H9 (cell line): ENCODE measurements at regions not wholly inside any gene's neighbourhood (a gene's known extent, or its start where the extent isn't known, plus 50 kb on each side); places are given as distances from the start of the nearest gene placed in this dataset.

Experiments
- DNase-seq: peaks from one replicate; pipeline ENCODE4 v3.0.0-alpha.2; 2017
- H2AFZ ChIP-seq: one replicate; pipeline ENCODE4 v1.6.1; 2013; ENCODE audit warnings: mild to moderate bottlenecking, low read length, control low read depth, moderate library complexity
- H2AK5ac ChIP-seq: 2 replicates; pipeline ENCODE4 v1.6.1; 2013; ENCODE audit warnings: low read length, control low read depth, mixed read lengths; ENCODE audit not compliant: insufficient read length
- H2BK120ac ChIP-seq: one replicate; pipeline ENCODE4 v1.6.1; 2013; ENCODE audit warnings: low read depth, mild to moderate bottlenecking, low read length, control low read depth, inconsistent platforms; ENCODE audit not compliant: poor library complexity, severe bottlenecking
- H2BK12ac ChIP-seq: 2 replicates; pipeline ENCODE4 v1.6.1; 2013; ENCODE audit warnings: low read length, control low read depth, mixed read lengths, low read depth; ENCODE audit not compliant: insufficient read length
- H2BK15ac ChIP-seq: 2 replicates; pipeline ENCODE4 v1.6.1; 2013; ENCODE audit warnings: low read depth, low read length, control low read depth
- H2BK20ac ChIP-seq: one replicate; pipeline ENCODE4 v1.6.1; 2013; ENCODE audit warnings: low read depth, mild to moderate bottlenecking, low read length, control low read depth, inconsistent platforms; ENCODE audit not compliant: poor library complexity, severe bottlenecking
- H2BK5ac ChIP-seq: 2 replicates; pipeline ENCODE4 v1.6.1; 2013; ENCODE audit warnings: low read length, control low read depth, mixed read lengths; ENCODE audit not compliant: insufficient read length
- H3K14ac ChIP-seq: 2 replicates; pipeline ENCODE4 v1.6.1; 2013; ENCODE audit warnings: low read length, control low read depth; ENCODE audit not compliant: insufficient read depth
- H3K18ac ChIP-seq: 2 replicates; pipeline ENCODE4 v1.6.1; 2013; ENCODE audit warnings: low read depth, mild to moderate bottlenecking, mixed read lengths, low read length, control low read depth; ENCODE audit not compliant: insufficient read length
- H3K23ac ChIP-seq: 2 replicates; pipeline ENCODE4 v1.6.1; 2013; ENCODE audit warnings: low read length, control low read depth, mixed read lengths, low read depth; ENCODE audit not compliant: insufficient read length
- H3K23me2 ChIP-seq: 2 replicates; pipeline ENCODE4 v1.6.1; 2013; ENCODE audit warnings: low read depth, mild to moderate bottlenecking, mixed read lengths, low read length, control low read depth; ENCODE audit not compliant: insufficient read length, poor library complexity, severe bottlenecking
- H3K27ac ChIP-seq: 2 replicates; pipeline ENCODE4 v1.5.1; 2013; ENCODE audit warnings: low read length, control low read depth, mixed read lengths, low read depth; ENCODE audit not compliant: insufficient read length
- H3K27me3 ChIP-seq: 2 replicates; pipeline ENCODE4 v1.6.1; 2013; ENCODE audit warnings: low read length, control low read depth, inconsistent platforms; ENCODE audit not compliant: insufficient read depth
- H3K4ac ChIP-seq: 2 replicates; pipeline ENCODE4 v1.6.1; 2013; ENCODE audit warnings: low read depth, mild to moderate bottlenecking, control low read depth, inconsistent platforms, low read length, moderate library complexity
- H3K4me1 ChIP-seq: 2 replicates; pipeline ENCODE4 v1.6.1; 2013; ENCODE audit warnings: low read length, control low read depth, inconsistent platforms; ENCODE audit not compliant: insufficient read depth
- H3K4me2 ChIP-seq: 2 replicates; pipeline ENCODE4 v1.6.1; 2013; ENCODE audit warnings: low read length, control low read depth, mixed read lengths; ENCODE audit not compliant: insufficient read length, insufficient read depth
- H3K56ac ChIP-seq: 2 replicates; pipeline ENCODE4 v1.6.1; 2013; ENCODE audit warnings: low read depth, mild to moderate bottlenecking, mixed read lengths, low read length, control low read depth; ENCODE audit not compliant: insufficient read length
- H3K79me1 ChIP-seq: 2 replicates; pipeline ENCODE4 v1.6.1; 2013; ENCODE audit warnings: low read depth, mild to moderate bottlenecking, moderate library complexity, low read length, control low read depth, inconsistent platforms; ENCODE audit not compliant: insufficient read depth, poor library complexity, severe bottlenecking
- H3K79me2 ChIP-seq: 2 replicates; pipeline ENCODE4 v1.6.1; 2013; ENCODE audit warnings: low read length, control low read depth, inconsistent platforms; ENCODE audit not compliant: insufficient read depth
- H3K9ac ChIP-seq: 2 replicates; pipeline ENCODE4 v1.6.1; 2013; ENCODE audit warnings: low read length, control low read depth, mixed read lengths; ENCODE audit not compliant: insufficient read length; ENCODE audit errors: extremely low read depth
- H3K9me3 ChIP-seq: one replicate; pipeline ENCODE4 v1.6.1; 2013; ENCODE audit warnings: low read depth, low read length, inconsistent platforms; ENCODE audit not compliant: control insufficient read depth
- H3T11ph ChIP-seq: one replicate; pipeline ENCODE4 v1.6.1; 2013; ENCODE audit warnings: mild to moderate bottlenecking, low read length, control low read depth, inconsistent platforms
- H4K20me1 ChIP-seq: one replicate; pipeline ENCODE4 v1.6.1; 2013; ENCODE audit not compliant: control insufficient read depth, insufficient read length, insufficient read depth
- H4K5ac ChIP-seq: 2 replicates; pipeline ENCODE4 v1.6.1; 2013; ENCODE audit warnings: low read depth, mild to moderate bottlenecking, mixed read lengths, low read length, control low read depth; ENCODE audit not compliant: insufficient read length
- H4K8ac ChIP-seq: replicated peaks from 2 replicates; pipeline ENCODE4 v1.6.1; 2013; ENCODE audit warnings: low read length, control low read depth, mixed read lengths, low read depth; ENCODE audit not compliant: insufficient read length
- H4K91ac ChIP-seq: 2 replicates; pipeline ENCODE4 v1.6.1; 2013; ENCODE audit warnings: low read depth, mild to moderate bottlenecking, moderate library complexity, mixed read lengths, low read length, control low read depth; ENCODE audit not compliant: insufficient read length
- H3K27ac Mint-ChIP-seq, 3 experiments: 2 replicates in 2 of 3; 3 replicates in 1 of 3; pipeline ENCODE4 v1.8.0; 2020 to 2021; ENCODE audit warnings: mixed read lengths in 3 of 3, mild to moderate bottlenecking in 1 of 3, moderate library complexity in 1 of 3
- H3K27me3 Mint-ChIP-seq: 2 replicates; pipeline ENCODE4 v1.8.0; 2021; ENCODE audit warnings: low read depth, mild to moderate bottlenecking, moderate library complexity, mixed read lengths
- H3K36me3 Mint-ChIP-seq, 3 experiments: 2 replicates in 2 of 3; 3 replicates in 1 of 3; pipeline ENCODE4 v1.8.0; 2020 to 2021; ENCODE audit warnings: low read depth in 3 of 3, mixed read lengths in 3 of 3; ENCODE audit not compliant: insufficient read depth in 1 of 3
- H3K4me1 Mint-ChIP-seq, 2 experiments: 2 replicates each; pipeline ENCODE4 v1.8.0; 2020; ENCODE audit warnings: mixed read lengths in 2 of 2
- H3K4me3 Mint-ChIP-seq, 2 experiments: 2 replicates in 1 of 2; 3 replicates in 1 of 2; pipeline ENCODE4 v1.8.0; 2020 to 2021; ENCODE audit warnings: mild to moderate bottlenecking in 2 of 2, mixed read lengths in 2 of 2, moderate library complexity in 1 of 2
- H3K9me3 Mint-ChIP-seq, 2 experiments: 2 replicates in 1 of 2; 3 replicates in 1 of 2; pipeline ENCODE4 v1.8.0; 2020; ENCODE audit warnings: mild to moderate bottlenecking in 2 of 2, mixed read lengths in 2 of 2, moderate library complexity in 1 of 2
- TF ChIP-seq, protein P1 (sequence below): fragments of 200-600 bp; sonication (generic); conservative IDR thresholded peaks from 3 replicates; pipeline ENCODE4 v1.8.0; 2021; ENCODE audit warnings: antibody characterized with exemption, mild to moderate bottlenecking

DNA sequence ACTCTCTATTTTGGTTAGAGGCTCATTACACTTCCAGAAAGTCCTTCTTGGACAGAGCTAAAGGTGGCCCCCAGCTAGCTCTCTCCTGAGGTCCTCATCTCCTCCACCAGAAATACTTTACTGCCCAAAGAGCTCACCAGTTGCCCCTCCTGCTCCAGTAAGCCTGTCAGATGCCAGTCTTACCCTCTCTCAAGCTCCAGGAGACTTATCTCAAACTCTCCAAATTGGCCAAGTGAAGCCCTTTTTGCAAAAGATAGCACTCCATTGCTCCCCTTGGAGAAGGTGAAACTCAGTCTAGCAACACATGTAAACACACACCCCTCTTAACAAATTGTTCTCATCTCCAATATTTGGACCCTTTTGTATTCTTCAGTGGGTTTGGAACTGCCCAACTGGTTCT, 128.5 kb downstream of the ZNF330 start:
- Histone ChIP-seq H2BK15ac (no peak overlapping the region), H3K14ac (no peak overlapping the region), H3K18ac (no peak overlapping the region), H3K27me3 (no peaks in the 10 kb centered on the region), H4K20me1 (no peaks in the 10 kb centered on the region), H3K4ac (no peak overlapping the region), H3K23me2 (no peaks in the 10 kb centered on the region), H2BK20ac (no peak overlapping the region), H4K5ac (no peak overlapping the region), H3K79me1 (no peaks in the 10 kb centered on the region), H2AK5ac (no peak overlapping the region), H4K8ac (no peak overlapping the region), H4K91ac (no peak overlapping the region), H3T11ph (no peak overlapping the region), H3K23ac (no peak overlapping the region), H3K4me2 (no peak overlapping the region), H3K9ac (no peak overlapping the region), H3K4me1 (no peaks in the 10 kb centered on the region; the same call in 1 of the 2 replicates), H2BK5ac (no peak overlapping the region), H2AFZ (no peak overlapping the region), H3K79me2 (no peaks in the 10 kb centered on the region), H3K9me3 (no peaks in the 10 kb centered on the region), H2BK12ac (no peak overlapping the region), H3K56ac (no peak overlapping the region), H2BK120ac (no peak overlapping the region), H3K27ac (no peak overlapping the region)
- TF ChIP-seq, protein P1, sequence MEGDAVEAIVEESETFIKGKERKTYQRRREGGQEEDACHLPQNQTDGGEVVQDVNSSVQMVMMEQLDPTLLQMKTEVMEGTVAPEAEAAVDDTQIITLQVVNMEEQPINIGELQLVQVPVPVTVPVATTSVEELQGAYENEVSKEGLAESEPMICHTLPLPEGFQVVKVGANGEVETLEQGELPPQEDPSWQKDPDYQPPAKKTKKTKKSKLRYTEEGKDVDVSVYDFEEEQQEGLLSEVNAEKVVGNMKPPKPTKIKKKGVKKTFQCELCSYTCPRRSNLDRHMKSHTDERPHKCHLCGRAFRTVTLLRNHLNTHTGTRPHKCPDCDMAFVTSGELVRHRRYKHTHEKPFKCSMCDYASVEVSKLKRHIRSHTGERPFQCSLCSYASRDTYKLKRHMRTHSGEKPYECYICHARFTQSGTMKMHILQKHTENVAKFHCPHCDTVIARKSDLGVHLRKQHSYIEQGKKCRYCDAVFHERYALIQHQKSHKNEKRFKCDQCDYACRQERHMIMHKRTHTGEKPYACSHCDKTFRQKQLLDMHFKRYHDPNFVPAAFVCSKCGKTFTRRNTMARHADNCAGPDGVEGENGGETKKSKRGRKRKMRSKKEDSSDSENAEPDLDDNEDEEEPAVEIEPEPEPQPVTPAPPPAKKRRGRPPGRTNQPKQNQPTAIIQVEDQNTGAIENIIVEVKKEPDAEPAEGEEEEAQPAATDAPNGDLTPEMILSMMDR, result no peak
- Mint-ChIP-seq H3K27me3 (no peaks in the 10 kb centered on the region), H3K4me1 (peaks cover 8 to 10% of the 10 kb centered on the region in 2 experiments), H3K27ac (no peak overlapping the region), H3K9me3 (no peaks in the 10 kb centered on the region; a peak in 1 of 5 replicates), H3K4me3 (no peak overlapping the region), H3K36me3 (no peaks in the 10 kb centered on the region)
- no peak for DNase-seq
